Tibial nerve (tissue), 4 donors: ENCODE measurements at regions not wholly inside any gene's neighbourhood (a gene's known extent, or its start where the extent isn't known, plus 50 kb on each side); places are given as distances from the start of the nearest gene placed in this dataset.

ENCODE experiments used
- CTCF ChIP-seq, 5 experiments: fragments of 200-600 bp in 3 of 5; fragments of 450-650 bp in 2 of 5; sonication (generic) in 3 of 5; IDR thresholded peaks; one replicate each; pipeline ENCODE4 v1.5.1; 2016 to 2019; ENCODE audit warnings: antibody characterized with exemption in 5 of 5, mild to moderate bottlenecking in 3 of 5, moderate library complexity in 2 of 5
- EP300 ChIP-seq, 2 donors: sonication (generic); formaldehyde crosslinking; IDR thresholded peaks; one replicate each; pipeline ENCODE4 v1.6.1; 2017; ENCODE audit warnings: antibody characterized with exemption in 2 of 2, mild to moderate bottlenecking in 1 of 2
- POLR2A ChIP-seq, 2 donors: fragments of 450-650 bp; IDR thresholded peaks; one replicate each; pipeline ENCODE4 v1.6.1; 2017; ENCODE audit warnings: antibody characterized with exemption in 2 of 2, mild to moderate bottlenecking in 2 of 2, moderate library complexity in 2 of 2

- TF ChIP-seq EP300 (IDR thresholded peaks at IDR 0.05), result no peak
- no peak for TF ChIP-seq CTCF (IDR thresholded peaks at IDR 0.05)
- no peak for TF ChIP-seq POLR2A (IDR thresholded peaks at IDR 0.05)
Observed at GRCh38 chr3:40713795-40714194, 189.0 kb downstream of the ZNF621 start.
